Neutrophil (primary cell): ENCODE measurements at regions not wholly inside any gene's neighbourhood (a gene's known extent, or its start where the extent isn't known, plus 50 kb on each side); places are given as distances from the start of the nearest gene placed in this dataset.
"Not testable (repeated sequence)": the region's sequence is repeated elsewhere in the genome, so short reads cannot be mapped to it uniquely, and the experiment has no call there.

ENCODE experiments used
- H3K27ac ChIP-seq: fragments of 200-600 bp; sonication (generic); 2 replicates; pipeline ENCODE4 v1.5.1; 2016; ENCODE audit warnings: mild to moderate bottlenecking, moderate library complexity
- H3K27me3 ChIP-seq: fragments of 200-600 bp; sonication (generic); 2 replicates; pipeline ENCODE4 v1.6.0; 2016; ENCODE audit warnings: mild to moderate bottlenecking
- H3K36me3 ChIP-seq: fragments of 200-600 bp; sonication (generic); 2 replicates; pipeline ENCODE4 v1.5.1; 2017
- H3K4me1 ChIP-seq, 2 experiments: fragments of 200-600 bp in 1 of 2; sonication (generic) in 1 of 2; 1 replicate in 1 of 2; 2 replicates in 1 of 2; pipeline versions ENCODE4 v1.5.1 to v1.6.1; 2013 to 2016; ENCODE audit warnings: low read depth in 1 of 2, low read length in 1 of 2, mild to moderate bottlenecking in 1 of 2, moderate library complexity in 1 of 2; ENCODE audit not compliant: control insufficient read depth in 1 of 2, insufficient read depth in 1 of 2
- H3K4me3 ChIP-seq, 2 experiments: fragments of 200-600 bp in 1 of 2; sonication (generic) in 1 of 2; 1 replicate in 1 of 2; 2 replicates in 1 of 2; pipeline ENCODE4 v1.5.1; 2013 to 2016; ENCODE audit warnings: low read depth in 1 of 2, low read length in 1 of 2, mild to moderate bottlenecking in 1 of 2, moderate library complexity in 1 of 2
- H3K9me3 ChIP-seq: fragments of 200-600 bp; sonication (generic); 2 replicates; pipeline ENCODE4 v1.5.1; 2016
- TF ChIP-seq, protein P1 (sequence below): fragments of 200-600 bp; sonication (generic); IDR thresholded peaks from 2 replicates; pipeline ENCODE4 v1.5.1; 2016; ENCODE audit warnings: antibody characterized with exemption

DNA sequence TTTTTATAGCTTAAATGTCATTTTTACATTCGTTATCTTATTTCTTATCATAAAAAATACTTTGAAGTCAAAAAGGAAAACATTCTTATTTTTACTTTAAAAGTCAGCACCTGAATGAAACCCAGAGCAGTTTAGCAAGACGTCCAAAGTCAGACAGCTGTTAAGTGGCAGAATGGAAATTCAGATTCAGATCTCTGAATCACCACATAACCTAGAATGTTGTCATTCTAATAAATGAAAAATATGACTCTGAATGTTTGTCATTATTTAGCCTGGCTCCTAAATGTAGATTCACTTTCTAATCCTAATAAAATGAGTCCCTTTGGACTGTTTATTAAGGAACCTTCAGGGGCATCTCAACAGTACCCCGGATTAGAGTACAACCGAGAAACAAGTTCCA is 75.2 kb upstream of the RGS7 start:
- Histone ChIP-seq H3K9me3 (no peaks in the 10 kb centered on the region), H3K4me3 (no peak overlapping the region), H3K27me3 (no peaks in the 10 kb centered on the region), H3K4me1 (no peaks in the 10 kb centered on the region), H3K36me3 (no peaks in the 10 kb centered on the region), H3K27ac (no peak overlapping the region)
- TF ChIP-seq, protein P1, sequence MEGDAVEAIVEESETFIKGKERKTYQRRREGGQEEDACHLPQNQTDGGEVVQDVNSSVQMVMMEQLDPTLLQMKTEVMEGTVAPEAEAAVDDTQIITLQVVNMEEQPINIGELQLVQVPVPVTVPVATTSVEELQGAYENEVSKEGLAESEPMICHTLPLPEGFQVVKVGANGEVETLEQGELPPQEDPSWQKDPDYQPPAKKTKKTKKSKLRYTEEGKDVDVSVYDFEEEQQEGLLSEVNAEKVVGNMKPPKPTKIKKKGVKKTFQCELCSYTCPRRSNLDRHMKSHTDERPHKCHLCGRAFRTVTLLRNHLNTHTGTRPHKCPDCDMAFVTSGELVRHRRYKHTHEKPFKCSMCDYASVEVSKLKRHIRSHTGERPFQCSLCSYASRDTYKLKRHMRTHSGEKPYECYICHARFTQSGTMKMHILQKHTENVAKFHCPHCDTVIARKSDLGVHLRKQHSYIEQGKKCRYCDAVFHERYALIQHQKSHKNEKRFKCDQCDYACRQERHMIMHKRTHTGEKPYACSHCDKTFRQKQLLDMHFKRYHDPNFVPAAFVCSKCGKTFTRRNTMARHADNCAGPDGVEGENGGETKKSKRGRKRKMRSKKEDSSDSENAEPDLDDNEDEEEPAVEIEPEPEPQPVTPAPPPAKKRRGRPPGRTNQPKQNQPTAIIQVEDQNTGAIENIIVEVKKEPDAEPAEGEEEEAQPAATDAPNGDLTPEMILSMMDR: no peak

DNA sequence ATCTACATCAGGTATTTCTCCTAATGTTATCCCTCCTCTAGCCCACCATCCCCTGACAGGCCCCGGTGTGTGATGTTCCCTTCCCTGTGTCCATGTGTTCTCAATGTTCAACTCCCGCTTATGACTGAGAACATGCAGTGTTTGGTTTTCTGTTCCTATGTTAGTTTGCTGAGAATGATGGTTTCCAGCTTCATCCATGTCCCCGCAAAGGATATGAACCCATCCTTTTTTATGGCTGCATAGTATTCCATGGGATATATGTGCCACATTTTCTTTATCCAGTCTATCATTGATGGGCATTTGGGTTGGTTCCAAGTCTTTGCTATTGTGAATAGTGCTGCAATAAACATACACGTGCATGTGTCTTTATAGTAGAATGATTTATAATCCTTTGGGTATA is 68.1 kb upstream of the RGS7 start:
- H3K27me3 ChIP-seq: peaks cover 67% of the 10 kb centered on the region
- H3K4me1 ChIP-seq, H3K27ac ChIP-seq, H3K4me3 ChIP-seq, H3K9me3 ChIP-seq, H3K36me3 ChIP-seq: not testable (repeated sequence)

- TF ChIP-seq, protein P1: no peak
- H3K4me1 ChIP-seq: no peaks in the 10 kb centered on the region
- peaks cover 67% of the 10 kb centered on the region for H3K27me3 ChIP-seq
- no peak overlapping the region for H3K27ac ChIP-seq
- no peaks in the 10 kb centered on the region for H3K36me3 ChIP-seq
- no peaks in the 10 kb centered on the region for H3K9me3 ChIP-seq
- H3K4me3 ChIP-seq: no peak overlapping the region
Observed at GRCh38 chr1:241424480-241424971, 67.5 kb upstream of the RGS7 start.

DNA sequence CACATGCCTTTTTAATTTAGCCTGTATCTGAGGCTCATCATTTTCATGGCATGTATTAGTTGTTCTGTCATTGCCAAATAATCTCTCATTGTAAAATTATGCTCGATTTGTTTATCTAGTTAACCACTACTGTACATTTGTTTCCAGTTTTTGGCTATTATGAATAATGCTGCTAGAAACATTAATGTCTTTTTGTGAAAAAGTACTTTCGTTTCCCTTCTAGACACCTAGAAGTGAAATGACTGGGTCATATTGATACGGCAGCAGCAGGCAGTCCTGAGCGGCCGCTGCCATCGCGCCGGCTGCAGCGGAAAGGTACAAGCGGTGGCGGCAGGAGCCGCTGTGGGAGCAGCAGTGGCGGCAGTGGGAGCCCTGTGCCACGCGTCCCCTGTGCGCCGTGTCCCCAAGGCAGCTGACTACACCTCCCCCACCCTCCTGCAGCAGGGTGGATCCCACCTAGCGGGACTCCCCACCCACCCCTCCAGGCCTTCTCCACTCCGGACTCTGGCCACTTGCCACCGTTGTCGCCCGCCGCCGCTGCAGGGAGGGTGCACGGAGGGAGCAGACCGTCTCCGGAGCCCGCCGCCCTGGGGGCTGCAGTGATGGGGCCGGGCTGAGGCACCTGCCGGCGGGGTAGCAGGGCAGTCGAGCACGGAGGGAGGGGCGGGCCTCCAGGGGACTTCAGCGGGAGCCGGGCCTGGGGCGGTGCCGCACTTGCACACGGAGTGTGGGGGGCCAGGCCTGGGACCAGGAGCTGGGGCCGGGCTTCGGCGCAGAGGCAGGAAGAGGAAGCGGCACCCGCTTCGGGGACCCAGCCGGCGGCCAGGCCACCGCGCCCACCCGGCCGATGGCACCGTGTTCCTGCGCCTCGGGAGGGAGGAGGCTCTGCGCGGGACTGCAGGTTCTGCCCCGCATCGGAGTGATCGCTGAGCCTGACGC is 66.8 kb upstream of the RGS7 start:
- H3K27ac ChIP-seq: no peak overlapping the region
- TF ChIP-seq, protein P1: no peak
- no peaks in the 10 kb centered on the region for H3K4me1 ChIP-seq
- no peaks in the 10 kb centered on the region for H3K36me3 ChIP-seq
- no peaks in the 10 kb centered on the region for H3K9me3 ChIP-seq
- H3K4me3 ChIP-seq: no peak overlapping the region
- H3K27me3 ChIP-seq: peaks cover 67% of the 10 kb centered on the region

DNA sequence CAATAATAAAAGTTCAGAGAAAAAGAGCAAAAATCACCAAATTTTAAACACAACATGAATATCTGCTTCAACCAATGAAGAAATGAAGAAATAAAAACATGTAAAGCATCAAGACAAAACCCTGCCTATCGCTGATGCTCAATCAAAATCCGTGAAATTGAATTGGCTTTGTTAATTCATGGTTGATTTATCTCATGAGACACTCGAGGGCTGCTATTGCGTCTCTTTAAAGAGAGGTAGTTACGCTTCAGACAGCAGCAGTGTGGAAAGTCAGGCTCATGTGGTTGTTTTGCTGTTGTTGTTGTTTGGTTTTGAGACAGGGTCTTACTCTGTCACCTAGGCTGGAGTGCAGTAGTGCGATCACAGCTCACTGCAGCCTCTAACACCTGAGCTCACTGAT is 65.5 kb upstream of the RGS7 start:
- TF ChIP-seq, protein P1: no peak
- Histone ChIP-seq H3K9me3 (no peaks in the 10 kb centered on the region), H3K27ac (no peak overlapping the region), H3K4me1 (no peaks in the 10 kb centered on the region), H3K27me3 (peaks cover 67% of the 10 kb centered on the region), H3K36me3 (no peaks in the 10 kb centered on the region), H3K4me3 (no peak overlapping the region)

GRCh38 chr1:241419986-241420385 is 63.0 kb upstream of the RGS7 start:
- TF ChIP-seq, protein P1: no peak
- H3K4me3 ChIP-seq: no peak overlapping the region
- no peak overlapping the region for H3K27ac ChIP-seq
- no peaks in the 10 kb centered on the region for H3K36me3 ChIP-seq
- H3K27me3 ChIP-seq: peaks cover 46% of the 10 kb centered on the region
- no peaks in the 10 kb centered on the region for H3K4me1 ChIP-seq
- H3K9me3 ChIP-seq: no peaks in the 10 kb centered on the region
